D721Med (cell line): ENCODE measurements at regions not wholly inside any gene's neighbourhood (a gene's known extent, or its start where the extent isn't known, plus 50 kb on each side); places are given as distances from the start of the nearest gene placed in this dataset.

ENCODE experiments used
- DNase-seq: peaks from one replicate; pipeline ENCODE4 v3.0.0; 2011; ENCODE audit warnings: low spot score; ENCODE audit not compliant: insufficient read length
- FAIRE-seq: peaks from 2 replicates; lab custom pipeline; 2011; peaks lifted over from hg19 to GRCh38; lab: Jason Lieb, UNC
- CTCF ChIP-seq: IDR thresholded peaks from 2 replicates; pipeline ENCODE4 v1.5.1; 2012; ENCODE audit warnings: mild to moderate bottlenecking, control low read depth; ENCODE audit not compliant: insufficient read depth; ENCODE audit errors: missing control alignments

GRCh38 chr17:77476498-77476897 is 335.7 kb downstream of the SEC14L1 start:
- no peak for TF ChIP-seq CTCF
- FAIRE-seq (no peak), DNase-seq (no peak)

- FAIRE-seq = no peak
- no peak for TF ChIP-seq CTCF
- DNase-seq = no peak
These were observed 336.4 kb downstream of the SEC14L1 start for GRCh38 chr17:77476931-77477805.

- DNase-seq (no peak), FAIRE-seq (no peak)
- no peak for TF ChIP-seq CTCF
These were observed 337.5 kb downstream of the SEC14L1 start for GRCh38 chr17:77478281-77478680.

GRCh38 chr17:77478899-77479298 is 338.1 kb downstream of the SEC14L1 start:
- DNase-seq = no peak
- no peak for TF ChIP-seq CTCF
- FAIRE-seq = no peak

- no peak for FAIRE-seq
- TF ChIP-seq CTCF = no peak
- no peak for DNase-seq
These were observed 338.8 kb downstream of the SEC14L1 start for GRCh38 chr17:77479372-77480198.

GRCh38 chr17:77480199-77480508 is 339.4 kb downstream of the SEC14L1 start:
- FAIRE-seq = no peak
- no peak for TF ChIP-seq CTCF
- DNase-seq = no peak
